AG04449 (cell line): ENCODE measurements at regions not wholly inside any gene's neighbourhood (a gene's known extent, or its start where the extent isn't known, plus 50 kb on each side); places are given as distances from the start of the nearest gene placed in this dataset.

Source experiments
- CTCF ChIA-PET: fragments of 350-600 bp; formaldehyde crosslinking; extraction: SDS; loops from one replicate; lab custom pipeline; 2021; ENCODE audit warnings: antibody characterized with exemption; lab: Yijun Ruan, JAX
- POLR2A ChIA-PET: fragments of 400-600, 350-600 bp; formaldehyde crosslinking; extraction: SDS; loops from one replicate; lab custom pipeline; 2020; ENCODE audit warnings: antibody characterized with exemption, inconsistent platforms; lab: Yijun Ruan, JAX
- DNase-seq: peaks from one replicate; pipeline ENCODE4 v3.0.0-alpha.2; 2010; ENCODE audit warnings: low read depth, low spot score
- H3K4me3 ChIP-seq: 2 replicates; pipeline ENCODE4 v1.5.1; 2011; ENCODE audit warnings: low read depth, mild to moderate bottlenecking, control low read depth, low read length
- CTCF ChIP-seq: IDR thresholded peaks from one replicate; pipeline ENCODE4 v1.5.1; 2011; ENCODE audit warnings: mild to moderate bottlenecking, moderate library complexity, low read length, control low read depth, inconsistent platforms; ENCODE audit not compliant: insufficient read depth; ENCODE audit errors: missing control alignments

DNA sequence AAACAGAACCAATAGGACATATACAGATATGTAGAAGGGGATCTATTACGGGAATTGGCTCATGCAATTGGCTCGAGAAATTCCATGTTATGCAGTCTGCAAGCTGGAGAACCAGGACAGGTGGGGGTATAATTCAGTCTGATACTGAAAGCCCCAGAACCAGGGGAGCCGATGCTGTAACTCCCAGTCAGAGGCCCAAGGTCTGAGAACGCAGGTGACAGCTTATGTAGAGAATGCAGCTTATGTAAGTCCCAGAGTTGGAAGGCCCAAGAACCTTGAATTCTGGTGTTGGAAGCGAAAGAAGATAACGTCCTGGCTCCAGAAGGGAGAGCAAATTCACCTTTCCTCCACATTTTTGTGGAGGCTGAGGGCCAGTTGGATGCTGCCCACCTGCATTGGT lies 62.7 kb downstream of the CCNL1 start:
- ChIA-PET POLR2A (no interaction called here), CTCF (interaction anchor here (1.0 to 1.7 kb wide), 2 partner anchors 8 to 41 kb away, joined by 3 to 6 read pairs; no protein-coding TSS in a partner anchor)
- H3K4me3 ChIP-seq = no peak overlapping the region
- no peak for TF ChIP-seq CTCF
- no peak for DNase-seq

DNA sequence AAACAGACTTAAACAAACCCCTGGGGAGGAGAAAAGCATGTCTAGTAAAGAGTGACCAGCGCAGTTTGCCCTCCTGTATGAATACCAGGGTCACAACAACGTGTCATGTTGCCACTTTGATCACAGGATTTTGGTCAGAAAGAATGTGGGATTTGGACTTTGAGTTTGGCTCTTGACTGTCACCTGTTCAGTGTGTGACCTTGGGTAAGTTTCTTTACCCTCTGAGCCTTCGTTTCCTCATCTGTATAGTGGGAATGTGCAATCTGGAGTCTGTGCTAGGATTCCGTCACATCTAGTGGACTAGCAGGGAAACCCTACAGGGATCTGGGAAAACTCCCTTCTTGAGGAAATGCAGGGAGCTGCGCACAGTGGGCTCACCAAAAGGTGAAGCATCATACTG lies 63.6 kb downstream of the CCNL1 start:
- ChIA-PET POLR2A (no interaction called here), CTCF (interaction anchor here (1.7 kb wide), 1 partner anchor 41 kb away, joined by 6 read pairs; no protein-coding TSS in a partner anchor)
- DNase-seq = no peak
- H3K4me3 ChIP-seq = no peak overlapping the region
- no peak for TF ChIP-seq CTCF
